GM19372 (cell line): ENCODE measurements at regions not wholly inside any gene's neighbourhood (a gene's known extent, or its start where the extent isn't known, plus 50 kb on each side); places are given as distances from the start of the nearest gene placed in this dataset.
"Not testable (repeated sequence)": the region's sequence is repeated elsewhere in the genome, so short reads cannot be mapped to it uniquely, and the experiment has no call there.

Experiments used
- ATAC-seq: cut with Tn5 transposase; IDR thresholded peaks from one replicate; pipeline ENCODE4 v1.9.1; 2021; ENCODE audit warnings: mild to moderate bottlenecking, low read depth, moderate library complexity; ENCODE audit not compliant: unreplicated experiment

- no peak for ATAC-seq
Observed at GRCh38 chr9:82810915-82811314, 252.0 kb downstream of the RASEF start.

GRCh38 chr9:82819260-82819659, 243.7 kb downstream of the RASEF start:
- ATAC-seq, result no peak

GRCh38 chr9:82820186-82820585, 242.8 kb downstream of the RASEF start:
- ATAC-seq, result no peak

GRCh38 chr9:82829818-82830217, 233.1 kb downstream of the RASEF start:
- ATAC-seq, result no peak

GRCh38 chr9:82865524-82865923, 197.4 kb downstream of the RASEF start:
- ATAC-seq, result no peak

DNA sequence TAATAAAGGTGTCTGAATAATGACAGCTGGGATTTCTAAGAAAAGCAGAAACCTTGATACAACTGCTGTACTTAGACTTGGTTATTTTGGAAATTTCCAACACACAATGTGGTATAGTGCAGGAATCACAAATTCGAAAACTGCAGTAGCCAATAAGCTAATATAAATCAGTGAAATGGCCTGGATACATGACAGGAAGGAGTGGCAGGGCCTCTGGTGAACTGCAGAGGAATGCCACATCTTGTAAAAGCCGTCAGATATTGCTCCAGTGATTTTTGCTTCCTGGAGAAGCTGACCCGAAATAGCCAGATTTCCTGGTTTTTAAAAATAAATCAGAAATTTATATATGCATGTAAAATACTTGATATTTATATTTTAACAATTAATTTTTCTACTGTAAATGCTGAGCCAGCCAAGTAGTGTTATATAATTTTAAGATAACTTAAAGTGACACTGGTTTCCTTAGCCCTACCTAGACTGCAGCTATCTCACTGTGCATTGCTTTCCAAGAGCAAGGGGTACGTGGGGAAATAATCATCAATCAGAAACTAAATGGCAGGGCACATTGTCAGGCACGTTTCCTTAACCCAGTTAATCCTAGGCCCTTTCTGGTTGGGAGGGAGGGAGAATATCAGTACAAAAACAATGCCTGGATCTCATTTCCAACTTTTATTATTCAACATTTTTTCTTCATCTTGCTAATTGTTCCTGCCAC, 182.4 kb downstream of the RASEF start:
- no peak for ATAC-seq

GRCh38 chr9:82882138-82882537, 180.8 kb downstream of the RASEF start:
- no peak for ATAC-seq

GRCh38 chr9:82882748-82883147, 180.2 kb downstream of the RASEF start:
- no peak for ATAC-seq

GRCh38 chr9:82883436-82883835, 179.5 kb downstream of the RASEF start:
- ATAC-seq, result no peak

DNA sequence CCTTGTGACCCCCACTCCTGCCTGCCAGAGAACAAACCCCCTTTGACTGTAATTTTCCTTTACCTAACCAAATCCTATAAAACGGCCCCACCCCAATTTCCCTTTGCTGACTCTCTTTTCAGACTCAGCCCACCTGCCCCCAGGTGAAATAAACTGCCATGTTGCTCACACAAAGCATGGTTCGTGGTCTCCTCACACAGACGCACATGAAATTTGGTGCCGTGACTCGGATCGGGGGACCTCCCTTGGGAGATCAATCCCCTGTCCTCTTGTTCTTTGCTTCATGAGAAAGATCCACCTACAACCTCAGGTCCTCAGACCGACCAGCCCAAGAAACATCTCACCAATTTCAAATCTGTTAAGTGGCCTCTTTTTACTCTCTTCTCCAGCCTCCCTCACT, 179.0 kb downstream of the RASEF start:
- not testable (repeated sequence) for ATAC-seq

DNA sequence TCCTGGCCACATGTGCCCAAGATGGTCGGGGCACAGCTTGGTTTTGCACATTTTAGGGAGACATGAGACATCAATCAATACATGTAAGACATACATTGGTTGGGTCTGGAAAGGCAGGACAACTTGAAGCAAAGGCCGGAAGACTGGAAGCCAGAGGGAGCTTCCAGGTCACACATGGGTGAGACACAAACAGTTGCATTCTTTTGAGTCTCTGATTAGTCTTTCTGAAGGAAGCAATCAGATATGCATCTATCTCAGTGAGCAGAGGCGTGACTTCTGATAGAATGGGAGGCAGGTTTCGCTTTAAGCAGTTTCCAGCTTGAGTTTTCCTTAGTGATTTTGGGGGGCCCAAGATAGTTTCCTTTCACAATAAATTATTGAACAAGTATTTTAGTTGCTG, 172.5 kb downstream of the RASEF start:
- no peak for ATAC-seq

DNA sequence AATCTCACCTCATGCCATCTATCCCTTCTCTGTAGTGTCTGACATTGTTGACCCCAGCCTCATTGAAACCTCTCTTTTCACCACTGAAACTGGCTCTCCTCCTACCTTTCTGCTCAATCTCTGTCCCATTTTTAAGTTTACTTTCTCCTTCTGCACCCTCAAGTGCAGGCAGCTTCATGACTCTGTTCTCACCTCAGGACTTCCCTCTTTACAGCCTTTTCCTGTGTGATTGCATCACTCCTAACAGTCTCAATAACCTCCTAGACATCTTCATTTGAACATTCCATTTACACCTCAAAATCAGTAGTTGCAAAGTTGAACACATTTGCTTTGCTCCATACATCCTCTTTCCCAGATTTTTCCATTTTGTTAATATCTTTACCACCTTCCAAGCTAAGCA, 172.1 kb downstream of the RASEF start:
- no peak for ATAC-seq

GRCh38 chr9:82891321-82891720, 171.6 kb downstream of the RASEF start:
- no peak for ATAC-seq

DNA sequence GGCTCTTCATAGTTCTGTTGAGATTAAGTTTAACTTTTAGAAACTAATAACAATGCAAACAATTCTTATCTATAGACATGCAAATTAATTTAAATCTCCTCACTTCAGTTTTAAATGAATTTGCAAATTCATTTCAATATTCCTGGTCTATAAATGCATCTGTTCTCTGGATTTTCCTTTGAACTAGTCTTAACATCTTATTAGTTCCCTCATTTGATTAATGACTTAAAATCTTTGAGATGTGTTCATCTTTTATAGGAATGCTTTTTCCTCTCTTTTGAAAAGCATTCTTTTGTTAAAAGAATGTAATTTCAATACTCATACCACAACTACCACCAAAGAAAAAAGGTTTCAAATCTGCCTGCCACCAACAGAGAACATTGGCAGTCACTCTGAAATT, 169.4 kb downstream of the RASEF start:
- ATAC-seq, result no peak

- no peak for ATAC-seq
Observed at GRCh38 chr9:82894548-82894947, 168.4 kb downstream of the RASEF start.

DNA sequence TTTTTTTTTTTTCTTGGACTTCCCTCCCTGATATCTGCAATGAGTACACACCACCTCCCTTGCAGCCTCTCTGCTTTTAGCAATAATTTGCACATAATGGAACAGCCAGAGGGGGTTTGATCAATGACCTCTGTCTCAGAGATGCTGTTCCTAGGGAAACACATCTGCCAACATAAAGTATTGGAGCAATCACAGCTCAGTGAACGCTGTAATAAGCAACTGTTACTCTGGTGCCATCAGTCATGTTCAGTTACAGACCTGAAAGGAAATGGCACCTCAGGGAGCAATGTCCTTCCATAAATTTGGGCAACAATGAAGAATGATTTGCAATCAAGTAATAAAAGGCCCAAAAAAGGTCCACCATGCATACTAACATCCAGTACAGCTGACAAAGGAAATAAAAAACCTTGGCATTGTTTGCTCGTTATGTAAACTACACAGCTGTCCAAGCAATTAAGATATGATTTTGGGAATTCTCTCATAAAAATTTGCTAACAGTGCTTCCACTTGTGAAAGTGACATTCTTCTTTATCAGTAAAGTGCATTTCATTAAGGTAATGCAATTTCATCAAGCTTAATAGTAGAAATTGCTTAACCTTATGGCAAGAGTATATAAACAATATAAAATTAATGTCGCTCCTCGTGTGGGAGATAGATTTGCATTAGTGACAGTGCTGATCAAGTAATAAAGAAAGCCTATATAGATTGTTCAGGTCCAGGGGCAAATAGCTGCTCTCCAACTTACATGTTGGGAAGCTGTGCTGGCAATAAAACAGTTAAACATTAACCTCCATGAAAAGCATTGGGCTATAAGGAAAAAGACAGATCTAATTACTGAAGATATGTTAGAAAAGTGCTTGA, 167.8 kb downstream of the RASEF start:
- no peak for ATAC-seq

DNA sequence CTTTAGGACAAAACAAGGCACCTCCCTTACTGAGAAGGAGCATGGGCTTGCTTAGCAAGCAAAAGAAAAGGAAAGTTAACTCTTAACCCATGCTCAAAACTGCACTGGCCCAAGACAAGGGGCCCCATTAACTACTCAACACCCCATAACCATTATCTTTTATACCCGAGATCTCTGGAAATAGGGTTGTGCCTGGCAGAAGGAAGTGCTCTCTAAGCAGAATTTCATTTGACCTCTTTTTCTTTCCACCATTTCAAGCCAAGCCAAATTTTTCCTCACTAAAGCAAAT, 167.2 kb downstream of the RASEF start:
- no peak for ATAC-seq

DNA sequence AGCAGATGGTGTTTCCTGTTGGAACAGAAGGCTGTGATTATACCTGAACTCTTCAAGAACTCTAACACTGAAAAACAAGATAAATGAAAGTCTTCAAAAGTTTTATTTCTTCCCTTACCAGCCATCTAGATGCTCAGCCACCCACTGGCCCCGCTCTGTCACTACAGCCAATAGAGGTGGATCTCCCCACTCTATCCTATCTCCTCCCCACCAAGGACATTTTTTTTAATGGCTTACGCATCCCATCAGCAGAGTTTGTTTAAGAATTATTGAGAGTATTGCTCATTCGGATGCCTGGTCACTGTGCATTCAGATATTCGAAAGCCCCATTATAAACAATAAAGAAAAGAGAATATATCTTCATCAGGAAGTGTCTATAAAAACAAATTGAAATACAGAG, 159.4 kb downstream of the RASEF start:
- no peak for ATAC-seq

GRCh38 chr9:82911996-82912395, 150.9 kb downstream of the RASEF start:
- no peak for ATAC-seq

DNA sequence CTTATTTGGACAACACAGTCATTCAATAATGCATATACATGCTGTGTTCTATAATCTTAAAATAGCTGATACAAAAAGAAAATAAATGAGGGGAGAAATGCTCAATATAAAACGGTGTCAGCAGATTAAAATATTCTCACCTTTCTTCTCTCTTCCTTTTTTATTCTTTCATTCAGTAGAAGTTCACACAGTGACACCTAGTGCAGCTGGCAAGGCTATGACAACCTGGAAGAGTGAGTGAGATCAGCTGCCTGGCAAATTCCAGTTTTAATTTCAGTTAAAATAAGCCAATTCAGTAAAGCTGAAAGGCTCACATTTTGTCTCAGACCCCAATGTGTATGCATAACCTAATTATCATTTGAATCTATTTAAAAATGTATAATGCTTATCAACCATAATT, 150.3 kb downstream of the RASEF start:
- no peak for ATAC-seq

DNA sequence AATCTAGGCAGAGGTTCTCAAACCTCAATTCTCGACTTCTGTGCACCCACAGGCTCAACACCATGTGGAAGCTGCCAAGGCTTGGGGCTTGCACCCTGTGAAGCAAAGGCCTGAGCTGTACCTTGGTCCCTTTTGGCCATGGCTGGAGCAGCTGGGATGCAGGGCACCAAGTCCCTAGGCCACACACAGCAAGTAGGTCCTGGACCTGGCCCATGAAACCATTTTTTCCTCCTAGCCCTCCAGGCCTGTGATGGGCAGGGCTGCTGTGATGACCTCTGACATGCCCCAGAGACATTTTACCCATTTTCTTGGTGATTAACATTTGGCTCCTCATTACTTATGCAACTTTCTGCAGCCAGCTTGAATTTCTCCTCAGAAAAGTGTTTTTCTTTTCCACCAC, 146.7 kb downstream of the RASEF start:
- not testable (repeated sequence) for ATAC-seq

DNA sequence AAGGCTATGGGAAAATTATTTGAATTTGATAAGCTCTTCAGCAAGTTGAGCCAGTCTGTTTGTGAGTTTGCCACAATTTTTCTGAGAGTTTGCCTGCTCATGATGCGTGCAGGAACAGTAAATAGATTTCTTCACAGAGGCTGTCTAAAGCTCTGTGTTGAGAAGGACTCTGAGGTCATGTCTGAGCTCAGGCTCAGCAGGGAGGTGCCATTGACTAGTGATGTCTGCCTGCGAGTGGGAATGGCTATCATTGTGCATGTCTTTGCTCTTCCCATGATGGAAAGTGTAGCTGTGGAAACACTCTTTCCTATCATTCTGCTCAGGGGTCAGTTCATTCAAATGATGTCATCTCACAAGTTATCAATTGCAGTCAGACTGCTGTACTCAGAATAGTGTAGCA, 142.8 kb downstream of the RASEF start:
- ATAC-seq, result no peak
